Activated T-cell treated with anti-CD3 and anti-CD28 coated beads, Interleukin-2, amount 50 U/mL, for 4 hours (primary cell): ENCODE measurements at regions not wholly inside any gene's neighbourhood (a gene's known extent, or its start where the extent isn't known, plus 50 kb on each side); places are given as distances from the start of the nearest gene placed in this dataset.

Source experiments
- ATAC-seq, 2 donors: fragments of 200-7000 bp; cut with Tn5 transposase; one replicate each; pipeline ENCODE4 v1.10.0; 2021
- DNase-seq: peaks from one replicate; pipeline ENCODE4 v3.0.0-alpha.2; 2020
- H3K27me3 Mint-ChIP-seq: one replicate; pipeline ENCODE4 v1.8.0; 2021; ENCODE audit warnings: low read depth, mixed read lengths
- H3K36me3 Mint-ChIP-seq: one replicate; pipeline ENCODE4 v1.8.0; 2022; ENCODE audit warnings: mixed read lengths; ENCODE audit not compliant: insufficient read depth
- H3K4me1 Mint-ChIP-seq: one replicate; pipeline ENCODE4 v1.8.0; 2021; ENCODE audit warnings: low read depth, mixed read lengths
- H3K4me3 Mint-ChIP-seq: one replicate; pipeline ENCODE4 v1.8.0; 2021; ENCODE audit warnings: mild to moderate bottlenecking, moderate library complexity, mixed read lengths
- H3K9me3 Mint-ChIP-seq: one replicate; pipeline ENCODE4 v1.8.0; 2021; ENCODE audit warnings: mixed read lengths

- Mint-ChIP-seq H3K27me3 (no peaks in the 10 kb centered on the region), H3K4me1 (no peaks in the 10 kb centered on the region), H3K9me3 (peaks cover 6% of the 10 kb centered on the region), H3K4me3 (no peak overlapping the region), H3K36me3 (no peaks in the 10 kb centered on the region)
- DNase-seq: no peak
- ATAC-seq: no peak
Observed at GRCh38 chr7:125878988-125879387, 949.4 kb upstream of the POT1 start.

GRCh38 chr7:125878235-125878956, 948.8 kb upstream of the POT1 start:
- Mint-ChIP-seq H3K27me3 (no peaks in the 10 kb centered on the region), H3K4me3 (no peak overlapping the region), H3K36me3 (no peaks in the 10 kb centered on the region), H3K9me3 (peaks cover 6% of the 10 kb centered on the region), H3K4me1 (no peaks in the 10 kb centered on the region)
- no peak for DNase-seq
- no peak for ATAC-seq

GRCh38 chr7:125877246-125877645, 947.6 kb upstream of the POT1 start:
- Mint-ChIP-seq H3K27me3 (no peaks in the 10 kb centered on the region), H3K36me3 (no peaks in the 10 kb centered on the region)
- no peak for ATAC-seq

GRCh38 chr7:125876431-125876830, 946.8 kb upstream of the POT1 start:
- ATAC-seq (no peak), DNase-seq (no peak)
- no peaks in the 10 kb centered on the region for H3K27me3 Mint-ChIP-seq

More at GRCh38 chr7:125877246-125877645, 947.6 kb upstream of the POT1 start:
- Mint-ChIP-seq H3K4me1 (no peaks in the 10 kb centered on the region), H3K4me3 (no peak overlapping the region), H3K9me3 (peaks cover 6% of the 10 kb centered on the region)
- no peak for DNase-seq

DNA sequence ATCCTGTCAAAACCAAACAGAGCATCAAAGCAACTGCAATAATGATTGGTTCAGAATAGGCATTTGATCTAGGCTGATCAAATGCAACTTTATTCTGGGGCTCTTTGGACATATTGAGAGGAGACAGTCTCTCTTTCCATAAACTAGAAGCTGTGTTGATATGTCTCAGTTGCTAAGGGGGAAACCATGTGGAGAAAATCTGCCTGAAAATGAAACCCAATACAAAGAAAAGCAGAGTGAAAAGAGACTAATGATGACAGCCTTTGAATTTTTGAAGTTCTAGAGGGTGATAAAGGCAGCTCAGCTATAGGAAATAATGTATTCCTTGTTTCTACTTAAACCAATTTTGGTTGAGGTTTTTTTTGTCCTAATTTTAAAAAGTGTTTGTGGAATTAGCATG, 941.8 kb upstream of the POT1 start:
- no peaks in the 10 kb centered on the region for H3K27me3 Mint-ChIP-seq
- ATAC-seq: no peak
- DNase-seq: no peak
- no peaks in the 10 kb centered on the region for H3K36me3 Mint-ChIP-seq
- H3K4me3 Mint-ChIP-seq: no peak overlapping the region
- no peaks in the 10 kb centered on the region for H3K4me1 Mint-ChIP-seq
- peaks cover 7% of the 10 kb centered on the region for H3K9me3 Mint-ChIP-seq

More at GRCh38 chr7:125876431-125876830, 946.8 kb upstream of the POT1 start:
- H3K9me3 Mint-ChIP-seq: peaks cover 6% of the 10 kb centered on the region
- H3K4me1 Mint-ChIP-seq: no peaks in the 10 kb centered on the region
- H3K36me3 Mint-ChIP-seq: no peaks in the 10 kb centered on the region
- H3K4me3 Mint-ChIP-seq: no peak overlapping the region

DNA sequence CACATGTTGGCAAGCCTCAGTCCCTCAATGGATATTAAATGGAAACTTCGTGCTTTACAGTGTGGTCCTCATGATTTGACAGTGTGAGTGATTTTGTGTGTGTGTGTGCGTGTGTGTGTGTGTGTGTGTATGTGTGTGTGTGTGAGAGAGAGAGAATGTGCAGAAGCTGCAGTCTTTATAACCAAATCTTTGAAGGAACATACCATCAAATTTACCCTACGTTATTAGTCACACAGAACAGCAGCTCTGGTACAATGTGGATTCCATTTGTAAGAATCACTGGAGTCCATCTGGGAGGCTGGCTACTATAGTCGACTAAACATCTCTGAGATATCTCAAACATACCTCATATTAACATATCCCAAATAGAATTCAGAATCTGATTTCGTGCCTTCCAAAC, 928.0 kb upstream of the POT1 start:
- H3K4me3 Mint-ChIP-seq: no peak overlapping the region

DNA sequence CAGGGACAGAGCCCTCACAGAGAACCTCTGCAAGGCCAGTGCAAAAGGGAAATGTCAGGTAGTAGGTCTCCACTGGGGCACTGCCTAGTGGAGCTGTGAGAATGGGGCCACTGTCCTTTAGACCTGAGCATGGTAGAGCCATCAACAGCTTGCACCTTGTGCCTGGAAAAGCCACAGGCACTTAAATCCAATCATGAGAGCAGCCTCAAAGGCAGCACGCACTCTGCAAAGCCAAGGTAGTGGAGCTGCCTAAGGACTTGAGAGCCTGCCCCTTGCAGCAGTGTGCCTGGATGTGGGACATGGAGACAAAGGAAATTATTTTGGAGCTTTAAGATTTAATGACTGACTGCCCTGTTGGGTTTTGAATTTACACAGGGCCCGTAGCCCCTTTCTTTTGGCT, 918.5 kb upstream of the POT1 start:
- H3K36me3 Mint-ChIP-seq: no peaks in the 10 kb centered on the region
- no peaks in the 10 kb centered on the region for H3K4me1 Mint-ChIP-seq
- ATAC-seq (no peak), DNase-seq (no peak)
- H3K9me3 Mint-ChIP-seq: peaks cover 33% of the 10 kb centered on the region
- no peak overlapping the region for H3K4me3 Mint-ChIP-seq
- no peaks in the 10 kb centered on the region for H3K27me3 Mint-ChIP-seq

More for the DNA sequence above, 928.0 kb upstream of the POT1 start:
- Mint-ChIP-seq H3K4me1 (no peaks in the 10 kb centered on the region), H3K27me3 (no peaks in the 10 kb centered on the region), H3K36me3 (no peaks in the 10 kb centered on the region), H3K9me3 (peaks cover 10% of the 10 kb centered on the region)
- no peak for DNase-seq
- no peak for ATAC-seq

GRCh38 chr7:125847692-125848091, 918.1 kb upstream of the POT1 start:
- H3K4me3 Mint-ChIP-seq: no peak overlapping the region
- DNase-seq: no peak
- no peaks in the 10 kb centered on the region for H3K36me3 Mint-ChIP-seq
- no peaks in the 10 kb centered on the region for H3K27me3 Mint-ChIP-seq
- no peak for ATAC-seq
- H3K9me3 Mint-ChIP-seq: peaks cover 33% of the 10 kb centered on the region
- H3K4me1 Mint-ChIP-seq: no peaks in the 10 kb centered on the region

DNA sequence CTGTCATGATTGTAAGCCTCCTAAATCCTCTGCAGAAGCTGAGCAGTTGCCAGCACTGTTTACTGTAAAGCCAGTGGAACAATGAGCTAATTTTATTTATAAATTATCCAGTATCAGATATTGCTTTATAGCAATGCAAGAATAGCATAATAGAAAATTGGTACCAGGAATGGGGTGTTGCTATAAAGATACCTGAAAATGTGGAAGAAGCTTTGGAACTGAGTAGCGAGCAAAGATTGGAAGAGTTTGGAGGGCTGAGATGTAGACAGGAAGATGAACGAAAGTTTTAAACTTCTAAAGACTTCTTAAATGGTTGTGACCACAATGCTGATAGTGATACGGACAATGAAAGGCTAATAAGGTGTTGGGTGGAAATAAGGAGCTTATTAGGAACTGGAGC, 917.4 kb upstream of the POT1 start:
- no peak overlapping the region for H3K4me3 Mint-ChIP-seq
- no peak for DNase-seq

DNA sequence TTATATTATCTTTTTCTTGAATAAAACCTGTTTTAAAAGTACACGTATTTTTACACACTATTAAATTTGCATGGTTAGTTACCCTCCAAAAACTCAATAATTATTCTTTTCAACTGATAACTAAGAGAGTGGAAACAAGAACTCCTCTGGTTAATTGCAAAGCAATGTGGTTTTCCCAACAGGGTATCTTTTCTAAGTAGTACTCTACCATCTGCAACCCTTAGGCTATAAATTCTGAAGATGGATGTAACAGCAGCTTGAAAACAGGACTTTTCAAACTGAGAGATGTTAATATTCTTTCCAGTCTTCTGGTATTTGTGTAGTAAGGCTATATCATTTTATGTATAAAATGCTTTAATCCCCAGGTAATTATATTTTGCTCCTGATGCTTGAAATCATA, 916.1 kb upstream of the POT1 start:
- no peaks in the 10 kb centered on the region for H3K4me1 Mint-ChIP-seq
- no peaks in the 10 kb centered on the region for H3K27me3 Mint-ChIP-seq
- DNase-seq (no peak), ATAC-seq (no peak)
- peaks cover 29% of the 10 kb centered on the region for H3K9me3 Mint-ChIP-seq
- H3K4me3 Mint-ChIP-seq: no peak overlapping the region
- no peaks in the 10 kb centered on the region for H3K36me3 Mint-ChIP-seq

More for the DNA sequence above, 917.4 kb upstream of the POT1 start:
- H3K9me3 Mint-ChIP-seq: peaks cover 33% of the 10 kb centered on the region
- no peaks in the 10 kb centered on the region for H3K36me3 Mint-ChIP-seq
- no peak for ATAC-seq
- no peaks in the 10 kb centered on the region for H3K27me3 Mint-ChIP-seq
- H3K4me1 Mint-ChIP-seq: no peaks in the 10 kb centered on the region

- Mint-ChIP-seq H3K4me1 (no peaks in the 10 kb centered on the region), H3K36me3 (no peaks in the 10 kb centered on the region), H3K4me3 (no peak overlapping the region), H3K9me3 (peaks cover 18% of the 10 kb centered on the region), H3K27me3 (no peaks in the 10 kb centered on the region)
- ATAC-seq: no peak
- no peak for DNase-seq
Observed at GRCh38 chr7:125834421-125834820, 904.8 kb upstream of the POT1 start.

- Mint-ChIP-seq H3K4me1 (no peaks in the 10 kb centered on the region), H3K36me3 (no peaks in the 10 kb centered on the region), H3K9me3 (peaks cover 18% of the 10 kb centered on the region), H3K27me3 (no peaks in the 10 kb centered on the region), H3K4me3 (no peak overlapping the region)
- ATAC-seq (no peak), DNase-seq (no peak)
Observed at GRCh38 chr7:125833839-125834238, 904.2 kb upstream of the POT1 start.

- Mint-ChIP-seq H3K27me3 (no peaks in the 10 kb centered on the region), H3K4me1 (no peaks in the 10 kb centered on the region), H3K9me3 (peaks cover 33% of the 10 kb centered on the region), H3K4me3 (no peak overlapping the region), H3K36me3 (no peaks in the 10 kb centered on the region)
- ATAC-seq (no peak), DNase-seq (no peak)
Observed at GRCh38 chr7:125830743-125831142, 901.1 kb upstream of the POT1 start.

DNA sequence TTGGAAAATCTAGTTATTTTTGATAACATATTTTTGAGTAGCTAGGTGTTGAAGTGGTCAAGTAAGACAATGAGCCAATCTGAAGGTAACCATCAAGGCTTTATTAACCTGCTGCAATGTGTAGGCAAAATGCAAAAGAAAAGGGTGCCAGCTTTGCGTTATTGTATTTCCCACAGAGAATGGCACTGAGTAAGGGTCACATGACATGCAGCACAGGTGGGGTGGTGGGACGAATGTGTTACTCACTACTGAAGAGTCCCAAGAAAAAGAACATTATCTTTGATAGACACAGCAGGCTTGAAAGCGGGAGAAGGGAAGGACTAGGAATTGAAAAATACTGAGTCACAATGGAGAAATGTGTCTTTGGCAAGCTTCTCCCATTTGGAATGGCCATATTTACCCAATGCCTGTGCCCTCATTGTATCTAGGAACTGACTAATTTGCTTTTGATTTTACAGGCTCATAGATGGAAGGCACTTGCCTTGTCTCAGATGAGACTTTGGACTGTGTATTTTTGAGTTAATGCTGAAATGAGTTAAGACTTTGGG, 898.6 kb upstream of the POT1 start:
- ATAC-seq (no peak), DNase-seq (no peak)
- no peaks in the 10 kb centered on the region for H3K4me1 Mint-ChIP-seq
- no peak overlapping the region for H3K4me3 Mint-ChIP-seq
- H3K36me3 Mint-ChIP-seq: no peaks in the 10 kb centered on the region
- no peaks in the 10 kb centered on the region for H3K27me3 Mint-ChIP-seq
- peaks cover 26% of the 10 kb centered on the region for H3K9me3 Mint-ChIP-seq

DNA sequence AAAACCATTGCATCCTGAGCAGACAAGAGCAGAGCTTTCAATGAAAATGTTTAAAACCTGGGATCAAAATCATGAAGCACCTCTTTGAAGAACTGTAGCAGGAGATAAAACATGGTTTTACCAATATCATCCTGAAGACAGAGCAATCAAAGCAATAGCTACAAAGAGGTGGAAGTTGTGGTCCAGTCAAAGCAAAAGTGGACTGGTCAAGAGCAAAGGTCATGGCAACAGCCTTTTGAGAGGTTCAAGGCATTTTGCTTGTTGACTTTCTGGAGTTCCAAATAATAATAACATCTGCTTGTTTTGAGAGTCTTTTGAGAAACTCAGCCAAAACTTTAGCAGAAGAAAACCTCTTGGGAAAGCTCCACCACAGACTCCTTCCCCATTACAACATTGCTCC, 893.9 kb upstream of the POT1 start:
- ATAC-seq (no peak), DNase-seq (no peak)
- no peaks in the 10 kb centered on the region for H3K27me3 Mint-ChIP-seq
- H3K36me3 Mint-ChIP-seq: no peaks in the 10 kb centered on the region
- H3K4me3 Mint-ChIP-seq: no peak overlapping the region
- H3K4me1 Mint-ChIP-seq: no peaks in the 10 kb centered on the region
- peaks cover 20% of the 10 kb centered on the region for H3K9me3 Mint-ChIP-seq
